Fibroblast of upper back skin (primary cell): ENCODE measurements at regions not wholly inside any gene's neighbourhood (a gene's known extent, or its start where the extent isn't known, plus 50 kb on each side); places are given as distances from the start of the nearest gene placed in this dataset.

Source experiments
- DNase-seq: peaks from one replicate; pipeline ENCODE4 v3.0.0-alpha.2; 2013

GRCh38 chr6:97621111-97621510, 338.1 kb upstream of the MMS22L start:
- DNase-seq: no peak

GRCh38 chr6:97626671-97627441, 343.8 kb upstream of the MMS22L start:
- DNase-seq: peak; percentile 72

- DNase-seq: no peak
Measured at GRCh38 chr6:97629180-97629579, 346.2 kb upstream of the MMS22L start.

GRCh38 chr6:97630604-97631003, 347.6 kb upstream of the MMS22L start:
- DNase-seq: peak; percentile 84

GRCh38 chr6:97632341-97632740, 349.3 kb upstream of the MMS22L start:
- DNase-seq: peak; percentile 65

- no peak for DNase-seq
Measured at GRCh38 chr6:97639702-97640101, 356.7 kb upstream of the MMS22L start.

GRCh38 chr6:97644353-97644752, 361.3 kb upstream of the MMS22L start:
- DNase-seq: no peak

- DNase-seq: no peak
Measured at GRCh38 chr6:97645757-97646156, 362.7 kb upstream of the MMS22L start.

GRCh38 chr6:97653076-97653475, 370.1 kb upstream of the MMS22L start:
- DNase-seq: no peak

GRCh38 chr6:97653517-97653916, 370.5 kb upstream of the MMS22L start:
- no peak for DNase-seq

- DNase-seq: no peak
Measured at GRCh38 chr6:97654674-97655073, 371.7 kb upstream of the MMS22L start.

- no peak for DNase-seq
Measured at GRCh38 chr6:97656236-97656635, 373.2 kb upstream of the MMS22L start.

GRCh38 chr6:97656706-97657350, 373.8 kb upstream of the MMS22L start:
- no peak for DNase-seq

- no peak for DNase-seq
Measured at GRCh38 chr6:97658090-97658489, 375.1 kb upstream of the MMS22L start.

GRCh38 chr6:97663252-97663651, 380.2 kb upstream of the MMS22L start:
- no peak for DNase-seq

GRCh38 chr6:97665446-97665845, 382.4 kb upstream of the MMS22L start:
- no peak for DNase-seq

- DNase-seq: no peak
Measured at GRCh38 chr6:97666889-97667288, 383.9 kb upstream of the MMS22L start.

GRCh38 chr6:97668716-97669115, 385.7 kb upstream of the MMS22L start:
- peak; percentile 8 for DNase-seq

- peak; percentile 32 for DNase-seq
Measured at GRCh38 chr6:97669191-97670031, 386.4 kb upstream of the MMS22L start.

GRCh38 chr6:97674802-97675201, 391.8 kb upstream of the MMS22L start:
- peak; percentile 78 for DNase-seq

GRCh38 chr6:97677626-97678025, 394.6 kb upstream of the MMS22L start:
- DNase-seq: no peak

- no peak for DNase-seq
Measured at GRCh38 chr6:97687916-97688315, 404.9 kb upstream of the MMS22L start.

GRCh38 chr6:97689078-97689754, 406.2 kb upstream of the MMS22L start:
- DNase-seq: no peak
